Peyer's patch (tissue), 4 donors: ENCODE measurements at regions not wholly inside any gene's neighbourhood (a gene's known extent, or its start where the extent isn't known, plus 50 kb on each side); places are given as distances from the start of the nearest gene placed in this dataset.

Experiments used
- DNase-seq, 3 donors: peaks; one replicate each; pipeline ENCODE4 v3.0.0-alpha.2; 2017 to 2019
- H3K27ac ChIP-seq, 4 donors: fragments of 200-600 bp; sonication (generic); one replicate each; pipeline ENCODE4 v1.5.1; 2016 to 2019
- H3K27me3 ChIP-seq, 2 donors: fragments of 200-600 bp; sonication (generic); one replicate each; pipeline ENCODE4 v1.5.1; 2019
- H3K36me3 ChIP-seq, 3 donors: fragments of 200-600 bp; sonication (generic); one replicate each; pipeline ENCODE4 v1.5.1; 2016 to 2019
- H3K4me1 ChIP-seq, 4 donors: fragments of 200-600 bp; sonication (generic); one replicate each; pipeline ENCODE4 v1.5.1; 2016 to 2019
- H3K4me3 ChIP-seq, 4 donors: fragments of 200-600 bp; sonication (generic); 1 replicate in 3 of 4; 2 replicates in 1 of 4; pipeline ENCODE4 v1.5.1; 2016 to 2019; ENCODE audit warnings: mild to moderate bottlenecking in 1 of 4
- H3K9me3 ChIP-seq, 4 donors: fragments of 200-600 bp; sonication (generic); one replicate each; pipeline ENCODE4 v1.5.1; 2016 to 2019; ENCODE audit warnings: mild to moderate bottlenecking in 1 of 4
- CTCF ChIP-seq, 6 experiments: fragments of 450-650 bp in 4 of 6; fragments of 200-600 bp in 2 of 6; sonication (generic) in 1 of 6; IDR thresholded peaks; one replicate each; pipeline ENCODE4 v1.5.1; 2017 to 2019; ENCODE audit warnings: antibody characterized with exemption in 6 of 6, mild to moderate bottlenecking in 3 of 6, moderate library complexity in 1 of 6
- POLR2A ChIP-seq, 2 donors: fragments of 450-650 bp; IDR thresholded peaks; one replicate each; pipeline ENCODE4 v1.5.1; 2017; ENCODE audit warnings: antibody characterized with exemption in 2 of 2, mild to moderate bottlenecking in 2 of 2, moderate library complexity in 2 of 2

- no peaks in the 10 kb centered on the region for H3K36me3 ChIP-seq
- no peaks in the 10 kb centered on the region for H3K4me1 ChIP-seq
- DNase-seq = no peak
- H3K9me3 ChIP-seq = no peaks in the 10 kb centered on the region
- H3K27ac ChIP-seq = no peak overlapping the region
- TF ChIP-seq POLR2A (IDR thresholded peaks at IDR 0.05) (no peak), CTCF (IDR thresholded peaks at IDR 0.05) (no peak)
- H3K4me3 ChIP-seq = no peak overlapping the region
- H3K27me3 ChIP-seq = no peaks in the 10 kb centered on the region
Measured at GRCh38 chr12:77591959-77592743, 238.5 kb upstream of the NAV3 start.

GRCh38 chr12:77590306-77590705 is 240.4 kb upstream of the NAV3 start:
- Histone ChIP-seq H3K4me3 (no peak overlapping the region), H3K9me3 (no peaks in the 10 kb centered on the region), H3K27ac (no peak overlapping the region), H3K4me1 (no peaks in the 10 kb centered on the region), H3K36me3 (no peaks in the 10 kb centered on the region), H3K27me3 (no peaks in the 10 kb centered on the region)
- TF ChIP-seq POLR2A (IDR thresholded peaks at IDR 0.05) (no peak), CTCF (IDR thresholded peaks at IDR 0.05) (no peak)
- no peak for DNase-seq

- TF ChIP-seq POLR2A (IDR thresholded peaks at IDR 0.05) (no peak), CTCF (IDR thresholded peaks at IDR 0.05) (no peak)
- no peaks in the 10 kb centered on the region for H3K4me1 ChIP-seq
- DNase-seq = no peak
- H3K4me3 ChIP-seq = no peak overlapping the region
- H3K27me3 ChIP-seq = no peaks in the 10 kb centered on the region
- H3K36me3 ChIP-seq = no peaks in the 10 kb centered on the region
- no peak overlapping the region for H3K27ac ChIP-seq
- no peaks in the 10 kb centered on the region for H3K9me3 ChIP-seq
Measured at GRCh38 chr12:77584860-77585259, 245.8 kb upstream of the NAV3 start.

GRCh38 chr12:77578466-77579220 is 252.1 kb upstream of the NAV3 start:
- Histone ChIP-seq H3K4me3 (no peak overlapping the region), H3K9me3 (no peaks in the 10 kb centered on the region), H3K27ac (no peak overlapping the region), H3K27me3 (no peaks in the 10 kb centered on the region), H3K4me1 (no peaks in the 10 kb centered on the region), H3K36me3 (no peaks in the 10 kb centered on the region)
- no peak for DNase-seq
- no peak for TF ChIP-seq CTCF (IDR thresholded peaks at IDR 0.05)
- no peak for TF ChIP-seq POLR2A (IDR thresholded peaks at IDR 0.05)

- TF ChIP-seq POLR2A (IDR thresholded peaks at IDR 0.05) (no peak), CTCF (IDR thresholded peaks at IDR 0.05) (no peak)
- no peak for DNase-seq
- Histone ChIP-seq H3K9me3 (no peaks in the 10 kb centered on the region), H3K27ac (no peak overlapping the region), H3K36me3 (no peaks in the 10 kb centered on the region), H3K4me3 (no peak overlapping the region), H3K4me1 (no peaks in the 10 kb centered on the region), H3K27me3 (no peaks in the 10 kb centered on the region)
Measured at GRCh38 chr12:77577791-77578190, 252.9 kb upstream of the NAV3 start.
